ENCODE measurements at regions not wholly inside any gene's neighbourhood (a gene's known extent, or its start where the extent isn't known, plus 50 kb on each side); places are given as distances from the start of the nearest gene placed in this dataset.
A peak's percentile ranks its signal among the peaks of the same experiment; 100 is the strongest.
"Not testable (repeated sequence)": the region's sequence is repeated elsewhere in the genome, so short reads cannot be mapped to it uniquely, and the experiment has no call there.

DNA sequence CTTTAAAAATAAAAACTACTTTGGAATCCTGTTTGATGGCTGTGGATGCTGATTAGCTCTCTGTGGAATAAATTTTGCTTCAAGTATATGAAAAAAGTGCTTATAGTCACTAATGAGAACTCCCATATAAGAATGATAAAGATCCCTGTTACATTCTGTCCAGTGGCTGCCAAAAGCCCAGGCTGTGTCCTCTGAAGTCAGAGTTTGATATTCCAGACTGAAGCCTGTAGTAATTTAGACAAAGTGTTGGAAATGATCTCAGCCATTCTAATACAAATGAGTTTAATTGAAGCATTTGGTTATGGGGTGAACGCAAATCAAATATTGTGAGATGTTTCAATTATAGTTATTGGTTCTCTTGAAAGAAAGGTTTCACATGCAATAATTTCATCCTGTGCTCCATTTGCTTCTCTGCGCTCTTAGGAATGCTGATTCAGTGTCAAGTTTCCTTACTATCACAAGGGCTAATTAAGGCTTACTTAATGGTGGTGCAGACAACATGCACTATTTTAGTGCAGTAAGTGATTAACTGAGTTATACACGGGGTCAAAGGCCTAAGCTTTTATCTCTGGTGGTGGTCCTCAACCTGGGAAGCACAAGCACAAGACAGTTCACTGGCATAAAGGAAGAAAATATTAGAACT lies 867.6 kb downstream of the SORCS1 start:
- no peak for DNase-seq (ENCODE audit: low read depth)

DNA sequence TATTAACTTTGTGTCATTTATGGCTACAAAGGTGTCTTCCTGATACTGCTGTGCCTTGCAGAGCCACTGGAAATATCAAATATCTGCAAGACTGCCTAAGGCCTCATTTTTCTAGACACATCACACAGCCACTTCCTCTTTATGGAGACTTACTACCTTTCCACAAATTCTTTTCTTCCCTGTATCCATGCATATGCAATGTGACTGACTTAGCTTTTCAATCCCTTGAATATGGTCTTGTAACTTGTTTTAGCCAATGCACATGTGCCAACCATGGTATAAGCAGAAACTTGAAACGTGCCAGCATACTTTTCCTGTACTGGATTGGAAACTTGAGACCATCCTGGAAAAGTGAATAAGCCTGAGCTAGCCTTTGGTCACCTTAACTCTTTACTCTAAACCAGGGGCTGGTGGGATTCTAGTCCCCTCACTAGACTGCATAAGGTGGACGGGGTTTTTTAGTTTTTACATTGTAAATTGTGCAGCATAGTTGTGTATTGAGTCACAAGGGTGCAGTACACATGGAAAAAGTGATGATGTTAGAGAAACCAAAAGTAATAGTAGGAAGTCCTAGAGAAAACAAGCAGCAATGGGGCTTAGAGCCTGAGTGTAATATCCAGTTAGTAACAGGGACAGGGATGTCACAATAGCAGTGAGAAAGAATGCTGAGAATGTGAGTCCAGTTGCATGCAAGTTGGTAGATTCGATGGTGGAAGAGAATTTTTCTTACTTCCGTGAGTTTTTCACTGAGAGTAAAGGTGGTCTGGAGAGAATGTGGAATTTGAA lies 879.5 kb downstream of the SORCS1 start:
- DNase-seq (ENCODE audit: low read depth), result peak; percentile 81

DNA sequence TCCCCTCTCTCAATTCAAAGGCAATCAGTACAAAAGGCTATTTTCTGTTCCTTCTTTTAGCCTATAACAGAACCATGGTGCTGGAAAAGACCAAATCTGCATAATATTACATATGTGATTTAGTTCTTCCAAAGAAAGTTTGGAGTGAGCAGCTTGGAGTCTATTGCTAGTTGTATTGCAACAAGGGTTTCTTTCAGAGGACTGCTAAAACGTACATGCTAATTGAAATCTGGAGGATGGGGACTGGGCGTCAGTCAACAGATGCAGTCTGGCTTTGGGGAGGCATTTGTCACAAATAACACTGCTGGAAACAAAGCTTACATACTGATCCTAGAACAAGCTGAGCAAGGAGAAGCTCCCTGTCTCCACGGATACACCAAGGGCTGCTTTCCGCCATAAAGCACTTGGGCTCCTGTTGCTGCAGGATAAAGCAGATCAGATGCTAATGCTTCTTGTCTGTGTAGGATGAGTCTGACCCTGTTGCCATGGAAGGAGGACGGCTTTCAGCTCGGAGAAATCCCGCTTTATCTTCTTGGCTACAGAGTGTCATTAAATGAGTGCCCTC lies 883.5 kb downstream of the SORCS1 start:
- no peak for DNase-seq (ENCODE audit: low read depth)

DNA sequence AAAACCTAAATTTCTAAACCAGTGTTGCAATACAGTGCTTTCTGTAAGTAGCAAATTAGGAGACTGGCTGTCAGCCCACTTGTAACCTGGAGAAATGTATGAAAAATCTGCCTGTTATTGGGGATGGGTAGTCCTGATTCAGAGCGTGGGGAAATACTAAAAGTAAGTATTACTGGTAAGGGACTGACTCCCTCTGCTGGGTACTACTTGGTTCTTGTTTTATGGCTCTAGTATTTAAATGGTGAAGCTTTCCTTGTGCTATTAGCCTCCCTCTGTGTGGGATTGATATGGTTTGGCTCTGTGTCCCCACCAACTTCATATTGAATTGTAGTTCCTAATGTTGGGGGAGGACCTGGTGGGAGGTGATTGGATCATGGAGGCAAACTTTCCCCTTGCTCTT lies 886.1 kb downstream of the SORCS1 start:
- DNase-seq (ENCODE audit: low read depth), result peak; percentile 42

DNA sequence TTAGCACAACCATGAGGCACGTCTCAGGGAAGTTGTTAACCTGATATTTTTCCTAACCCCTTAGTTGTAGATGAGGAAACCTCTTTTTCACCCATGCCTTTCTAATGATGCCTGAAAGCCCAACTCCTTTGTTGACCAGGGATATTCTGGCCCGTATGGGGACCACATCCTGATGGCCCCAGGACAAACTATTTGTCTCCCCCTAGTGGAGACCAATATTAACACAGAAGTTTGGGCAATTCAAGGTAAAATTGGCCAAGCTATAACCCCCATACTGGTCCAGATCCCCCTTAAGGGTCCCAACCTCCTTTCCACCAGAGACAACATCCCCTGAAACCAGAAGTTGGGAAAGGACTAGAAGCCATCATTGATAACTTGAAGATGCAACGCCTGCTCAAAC lies 893.3 kb downstream of the SORCS1 start:
- DNase-seq (ENCODE audit: low read depth), result no peak

DNA sequence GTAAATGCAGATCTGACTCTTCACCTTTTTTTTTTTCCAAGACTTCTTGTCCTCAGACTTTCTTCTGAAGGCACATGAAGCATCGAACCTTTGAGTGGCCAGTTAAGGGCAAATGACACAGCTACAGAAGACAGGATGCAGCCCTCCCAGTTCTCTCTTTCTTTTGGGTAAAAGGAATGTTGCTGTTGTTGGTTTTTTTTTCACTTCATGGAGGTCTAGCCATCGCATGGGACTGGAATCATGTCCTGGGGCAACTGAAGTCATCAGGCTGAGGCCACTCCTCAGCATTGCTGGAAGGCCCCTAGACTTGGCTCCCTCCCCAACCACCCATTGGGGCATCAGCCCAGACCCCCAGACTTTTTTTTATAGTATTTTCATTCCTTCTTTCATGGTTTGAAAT lies 896.5 kb downstream of the SORCS1 start:
- peak; percentile 31 for DNase-seq (ENCODE audit: low read depth)

DNA sequence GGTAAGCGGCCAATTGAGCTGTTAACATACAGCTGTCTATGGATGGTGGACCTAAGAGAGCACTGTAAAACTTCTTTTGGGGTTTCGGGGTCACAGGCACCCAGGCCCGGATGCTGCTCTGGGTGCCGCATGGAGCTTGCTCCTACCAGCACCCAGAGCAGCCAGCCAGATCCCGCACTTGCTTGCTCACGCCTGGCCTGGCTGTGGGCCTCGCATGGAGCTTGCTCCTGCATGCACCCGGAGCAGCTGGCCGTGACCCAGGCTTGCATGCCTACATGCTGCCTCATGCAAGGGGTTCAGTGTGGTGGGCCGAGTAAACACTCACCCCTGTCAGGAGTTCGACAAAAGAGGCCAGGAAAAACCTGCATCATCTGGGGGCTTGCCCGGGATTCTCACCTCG lies 896.9 kb downstream of the SORCS1 start:
- DNase-seq (ENCODE audit: low read depth), result peak; percentile 9

DNA sequence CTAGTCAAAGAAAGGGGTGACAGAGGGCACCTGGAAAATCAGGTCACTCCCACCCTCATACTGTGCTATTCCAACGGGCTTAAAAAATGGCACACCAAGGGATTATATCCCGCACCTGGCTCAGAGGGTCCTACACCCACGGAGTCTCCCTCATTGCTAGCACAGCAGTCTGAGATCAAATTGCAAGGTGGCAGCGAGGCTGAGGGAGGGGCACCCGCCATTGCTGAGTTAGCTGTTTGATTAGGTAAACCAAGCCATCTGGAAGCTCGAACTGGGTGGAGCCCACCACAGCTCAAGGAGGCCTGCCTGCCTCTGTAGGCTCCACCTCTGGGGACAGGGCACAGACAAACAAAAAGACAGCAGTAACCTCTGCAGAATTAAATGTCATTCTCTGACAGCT lies 907.1 kb downstream of the SORCS1 start:
- not testable (repeated sequence) for DNase-seq (ENCODE audit: low read depth)

DNA sequence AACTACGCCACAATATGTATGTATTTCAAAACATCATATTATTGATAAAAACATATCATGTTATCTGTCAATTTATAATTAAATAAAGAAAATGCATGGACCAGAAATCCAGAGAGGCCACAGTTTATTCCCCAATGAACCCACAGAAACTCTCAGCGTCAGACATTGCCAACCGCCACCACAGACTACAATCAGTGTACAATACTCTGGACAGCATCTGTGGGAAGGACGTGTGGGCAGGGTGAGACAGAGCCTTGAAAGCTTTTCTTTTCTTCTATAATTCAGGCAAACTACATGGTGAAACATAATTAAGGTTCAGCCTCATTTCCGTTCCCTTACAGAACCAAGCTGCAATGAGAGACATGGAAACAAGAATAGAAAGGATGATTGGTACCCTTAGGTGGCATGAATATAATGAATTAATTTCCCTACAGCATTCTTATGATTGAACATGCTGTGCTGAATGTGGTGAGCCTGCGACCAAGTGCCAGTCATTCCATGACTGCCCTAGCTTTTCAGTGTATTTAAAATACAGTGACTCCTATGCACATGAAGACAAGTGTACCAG lies 909.3 kb downstream of the SORCS1 start:
- DNase-seq (ENCODE audit: low read depth), result no peak

DNA sequence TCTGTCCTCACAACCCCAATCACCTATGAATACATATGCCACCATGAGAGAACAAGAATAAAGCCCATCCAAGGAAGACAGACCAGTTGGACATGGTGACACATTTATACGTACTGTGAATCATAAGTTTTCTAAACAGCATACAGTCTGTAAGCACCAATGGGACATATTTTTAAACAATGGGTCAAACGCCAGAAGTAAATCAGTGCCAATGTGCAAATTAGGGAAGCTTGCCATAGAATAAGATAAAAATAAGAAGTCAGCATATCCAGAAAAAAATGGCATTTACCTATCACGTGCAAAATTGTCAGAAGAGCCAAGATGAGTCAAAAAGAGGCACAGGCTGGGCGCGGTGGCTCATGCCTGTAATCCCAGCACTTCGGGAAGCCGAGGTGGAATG lies 910.4 kb downstream of the SORCS1 start:
- DNase-seq (ENCODE audit: low read depth), result no peak

DNA sequence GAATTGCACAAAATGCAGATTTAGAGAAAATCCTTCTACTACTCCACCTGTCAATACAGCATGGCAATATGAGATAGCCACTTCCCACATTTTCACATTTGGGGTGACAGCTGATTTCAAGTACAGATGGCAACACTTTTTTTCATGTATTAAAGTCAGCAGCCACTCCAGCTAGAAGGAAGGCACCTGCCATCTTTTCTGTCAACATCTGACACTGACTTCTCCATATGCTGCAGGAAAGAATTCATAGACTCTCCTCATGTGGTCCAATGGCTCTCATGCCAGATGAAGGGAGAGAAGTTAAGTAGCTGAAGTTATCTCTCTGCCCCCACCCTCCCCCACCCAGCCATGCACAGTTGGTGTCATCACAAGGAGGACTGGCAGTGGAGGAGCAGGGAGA lies 912.0 kb downstream of the SORCS1 start:
- no peak for DNase-seq (ENCODE audit: low read depth)

DNA sequence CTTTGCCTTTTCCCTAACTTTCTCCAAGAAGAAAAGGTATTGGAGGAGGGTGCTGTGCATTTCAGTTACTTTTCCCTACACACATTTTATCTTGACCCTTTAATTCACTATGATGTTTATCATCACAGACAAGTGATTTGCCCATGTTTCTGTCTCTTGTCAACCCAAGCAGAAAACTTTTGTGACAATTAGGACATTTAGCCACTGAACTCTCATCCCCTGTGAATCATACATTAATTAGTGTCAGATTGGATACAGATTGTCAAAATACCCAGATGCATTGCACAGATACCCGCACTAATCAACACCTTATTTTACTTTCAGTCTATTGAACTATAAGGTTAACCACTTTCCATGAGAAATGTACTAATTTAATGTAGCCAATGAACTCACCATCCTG lies 912.9 kb downstream of the SORCS1 start:
- DNase-seq (ENCODE audit: low read depth), result no peak

DNA sequence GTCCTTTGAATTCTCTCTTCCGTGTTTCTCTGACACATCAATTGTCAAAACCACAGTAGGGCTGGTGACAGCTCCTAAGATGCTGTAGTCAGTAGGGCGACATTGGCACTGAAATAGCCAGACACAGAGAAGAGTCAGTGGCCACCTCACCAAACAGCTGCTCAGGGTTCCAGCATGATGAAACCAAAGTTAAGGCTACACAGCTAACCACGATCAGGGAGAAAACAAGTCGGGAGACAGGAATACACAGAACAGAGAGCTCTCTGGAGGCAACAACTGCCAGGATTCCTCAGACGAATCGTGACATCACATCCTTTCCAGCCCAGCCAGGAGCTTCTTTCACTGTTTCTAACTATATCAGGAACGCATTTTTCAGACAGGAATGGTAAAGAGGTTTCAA lies 922.2 kb downstream of the SORCS1 start:
- DNase-seq (ENCODE audit: low read depth), result no peak

DNA sequence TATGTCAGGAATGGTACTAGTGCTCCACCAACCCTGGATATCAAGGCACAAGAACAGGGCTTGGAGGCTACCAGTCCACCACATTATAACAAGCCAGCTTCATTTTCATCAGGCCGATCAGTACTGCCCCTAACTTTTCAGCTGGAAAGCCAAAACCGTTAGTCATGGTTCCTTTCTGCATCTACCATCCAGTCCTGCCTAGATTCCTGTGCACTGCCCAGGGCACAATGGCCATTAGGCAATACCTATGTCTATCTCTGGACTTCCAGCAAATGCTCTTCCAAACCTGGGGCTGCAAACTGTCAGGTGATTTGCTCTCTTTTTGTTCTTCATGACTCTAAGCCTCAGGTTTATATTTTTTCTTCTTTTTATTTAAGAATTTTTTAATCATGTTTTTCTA lies 937.7 kb downstream of the SORCS1 start:
- peak; percentile 26 for DNase-seq (ENCODE audit: low read depth)

DNA sequence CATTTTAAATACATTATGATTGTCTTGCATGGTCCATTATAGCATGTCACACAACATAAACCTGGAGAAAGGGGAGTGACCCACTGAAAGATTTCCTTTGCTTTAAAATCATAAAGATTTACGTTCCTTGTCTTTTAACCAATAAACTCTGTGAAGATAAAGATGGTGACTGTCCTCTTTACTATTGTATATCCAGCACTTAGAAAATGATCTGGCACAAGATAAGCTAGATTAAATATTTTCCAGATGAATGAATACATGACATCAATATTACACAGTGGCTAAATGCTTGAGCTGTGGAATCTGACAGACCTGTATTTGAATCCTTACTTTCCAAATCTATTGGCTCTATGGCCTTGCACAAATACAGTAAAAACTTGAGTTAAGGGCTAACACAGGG lies 938.4 kb downstream of the SORCS1 start:
- peak; percentile 51 for DNase-seq (ENCODE audit: low read depth)

DNA sequence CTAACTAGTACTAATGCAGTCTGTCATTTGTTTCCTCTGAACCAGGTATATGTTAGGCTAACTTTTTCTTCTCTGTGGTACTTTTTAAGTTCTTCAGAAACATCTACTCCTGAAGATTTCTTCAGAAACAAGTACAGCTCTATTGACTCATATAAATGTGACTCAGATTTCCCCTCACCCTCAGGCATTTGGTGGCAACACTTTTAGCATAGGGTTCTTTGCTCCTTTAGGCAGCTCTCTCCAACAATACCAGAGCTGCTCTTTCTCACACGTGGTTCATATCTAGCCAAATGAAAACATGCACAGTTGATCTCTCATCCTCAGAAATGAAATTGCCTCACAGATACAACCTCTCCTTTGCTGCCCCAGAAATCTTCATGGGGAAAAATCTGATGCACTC lies 939.8 kb downstream of the SORCS1 start:
- peak; percentile 88 for DNase-seq (ENCODE audit: low read depth)

DNA sequence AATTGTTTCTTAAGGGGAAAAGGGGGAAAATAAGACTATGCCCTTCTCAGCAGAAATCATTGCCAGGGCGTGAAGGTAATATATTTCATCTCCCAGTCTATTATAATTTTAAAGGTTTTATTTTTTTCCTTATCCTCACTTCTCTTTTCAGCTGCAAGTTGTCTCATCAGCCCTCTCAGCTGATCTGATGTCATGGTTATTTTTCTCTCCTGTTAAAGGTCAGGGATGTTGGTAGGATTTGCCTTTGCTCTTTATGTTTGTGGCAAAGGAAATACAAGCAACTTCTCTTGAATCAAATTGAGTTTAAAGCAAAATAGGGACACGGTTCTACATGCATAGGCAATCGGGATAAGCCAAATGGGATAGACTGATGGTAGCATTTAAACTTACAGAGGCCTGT lies 946.9 kb downstream of the SORCS1 start:
- no peak for DNase-seq (ENCODE audit: low read depth)

DNA sequence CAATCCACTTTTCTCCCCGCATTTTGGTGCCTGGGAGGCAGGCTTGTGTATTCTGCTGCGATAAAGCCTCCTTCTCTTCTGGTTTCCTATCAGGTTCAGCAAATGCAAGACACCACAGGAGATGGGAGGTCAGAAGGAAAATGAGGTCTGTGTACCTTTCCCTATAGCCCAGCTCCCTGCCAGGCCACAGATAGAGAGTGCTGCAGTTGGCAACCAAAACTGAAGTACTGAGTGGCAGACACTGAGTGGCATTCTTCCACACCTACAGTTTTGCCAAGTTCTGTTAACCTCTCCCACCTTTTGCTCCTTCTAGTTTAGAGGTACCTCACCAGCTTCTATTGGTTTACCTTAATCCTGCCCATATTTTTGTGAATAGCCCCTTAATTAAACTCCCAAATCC lies 948.4 kb downstream of the SORCS1 start:
- DNase-seq (ENCODE audit: low read depth), result no peak

DNA sequence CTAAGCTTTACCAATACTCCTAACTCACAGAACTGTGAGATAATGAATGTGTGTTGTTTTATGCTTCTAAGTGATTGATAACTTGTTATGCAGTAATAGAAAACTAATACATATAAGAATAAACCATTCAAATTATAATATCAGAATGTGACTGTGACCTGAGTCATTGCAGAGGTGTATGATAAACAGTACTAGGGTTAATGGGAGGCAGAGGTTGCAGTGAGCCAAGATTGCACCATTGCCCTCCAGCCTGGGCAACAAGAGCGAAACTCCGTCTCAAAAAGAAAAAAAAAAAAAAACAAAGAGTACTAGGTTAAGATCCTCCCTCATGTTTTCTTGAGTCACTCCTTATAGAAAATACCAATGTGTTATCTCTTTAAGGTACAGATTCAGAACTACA lies 950.3 kb downstream of the SORCS1 start:
- no peak for DNase-seq (ENCODE audit: low read depth)

DNA sequence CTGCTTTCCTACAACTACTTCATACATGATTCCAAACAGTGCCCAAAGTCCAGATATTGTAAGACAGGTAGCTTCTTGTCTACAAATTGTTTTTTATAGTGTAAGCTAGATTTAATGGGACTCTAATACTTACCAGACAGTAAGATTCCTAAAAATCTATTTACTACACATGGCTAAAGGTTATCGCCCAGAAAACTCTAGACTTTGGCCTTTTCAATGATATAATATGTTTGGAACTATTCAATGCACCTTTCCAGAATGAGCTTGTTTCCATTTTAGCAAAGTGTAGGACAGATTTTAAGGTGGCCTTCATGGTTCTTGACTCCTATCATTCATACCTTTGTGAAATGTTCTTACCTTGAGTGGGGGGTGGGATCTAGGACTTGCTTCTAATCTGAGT lies 951.0 kb downstream of the SORCS1 start:
- no peak for DNase-seq (ENCODE audit: low read depth)

DNA sequence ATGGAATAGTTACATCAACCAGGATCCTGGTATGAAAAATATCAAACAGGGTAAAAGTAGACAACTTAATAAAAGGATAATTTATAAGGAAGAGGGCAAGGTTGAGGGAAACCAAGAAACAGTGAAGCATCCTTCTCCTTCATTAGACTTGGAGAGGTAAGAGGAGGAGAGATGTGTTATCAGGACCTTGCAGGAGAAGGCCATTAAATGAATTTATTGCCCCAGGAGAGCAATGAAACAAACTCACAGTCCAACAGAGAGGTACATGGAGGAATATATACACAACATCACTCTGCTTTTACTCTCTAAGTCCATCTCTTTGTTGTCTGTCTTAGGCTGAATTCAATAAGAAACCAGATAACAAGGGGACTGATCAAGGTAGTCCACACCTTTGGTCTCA lies 966.2 kb downstream of the SORCS1 start:
- DNase-seq (ENCODE audit: low read depth), result no peak

DNA sequence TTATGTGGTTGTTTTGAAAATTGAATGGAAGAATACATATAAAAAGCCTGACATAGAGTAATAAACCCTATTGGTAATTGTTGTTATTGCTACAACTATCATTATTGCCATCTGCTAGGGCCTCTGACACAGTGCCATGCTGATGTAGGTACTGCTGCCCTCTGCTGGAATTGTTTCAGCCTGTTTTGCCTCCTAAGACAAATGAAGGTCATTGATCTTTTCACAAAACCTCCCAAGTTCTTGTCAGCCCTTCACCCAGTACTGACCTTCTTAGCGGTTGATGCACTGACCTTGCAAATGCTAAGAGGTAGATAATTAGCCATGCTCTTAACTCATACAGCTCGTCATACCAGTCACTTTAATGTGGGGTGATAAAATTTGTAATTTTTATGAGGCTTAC lies 975.2 kb downstream of the SORCS1 start:
- DNase-seq (ENCODE audit: low read depth), result peak; percentile 50

DNA sequence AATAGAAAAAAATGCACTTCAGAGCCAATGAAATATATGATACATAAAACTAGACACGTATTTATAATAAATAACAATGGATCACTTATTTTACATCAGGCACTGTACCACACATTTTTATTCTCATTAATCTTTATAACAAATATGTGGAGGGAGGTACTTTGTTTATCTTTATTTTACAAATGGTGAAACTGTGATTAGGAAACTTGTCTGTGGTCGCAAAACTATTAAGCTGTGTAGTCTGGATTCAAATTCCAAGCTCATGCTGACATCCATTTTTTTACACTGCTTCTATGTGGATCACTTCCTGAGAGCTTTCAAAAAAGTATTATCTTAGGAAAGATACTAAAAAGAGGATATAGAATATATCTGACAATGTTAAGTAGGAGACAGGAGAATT lies 978.6 kb downstream of the SORCS1 start:
- peak; percentile 72 for DNase-seq (ENCODE audit: low read depth)

Measured in EH (cell line).